NCI-H2196 (cell line): ENCODE measurements at regions not wholly inside any gene's neighbourhood (a gene's known extent, or its start where the extent isn't known, plus 50 kb on each side); places are given as distances from the start of the nearest gene placed in this dataset.

Experiments
- DNase-seq: peaks from one replicate; lab custom pipeline; 2025; ENCODE audit not compliant: unreplicated experiment; lab: John Stamatoyannopoulos, UW

DNA sequence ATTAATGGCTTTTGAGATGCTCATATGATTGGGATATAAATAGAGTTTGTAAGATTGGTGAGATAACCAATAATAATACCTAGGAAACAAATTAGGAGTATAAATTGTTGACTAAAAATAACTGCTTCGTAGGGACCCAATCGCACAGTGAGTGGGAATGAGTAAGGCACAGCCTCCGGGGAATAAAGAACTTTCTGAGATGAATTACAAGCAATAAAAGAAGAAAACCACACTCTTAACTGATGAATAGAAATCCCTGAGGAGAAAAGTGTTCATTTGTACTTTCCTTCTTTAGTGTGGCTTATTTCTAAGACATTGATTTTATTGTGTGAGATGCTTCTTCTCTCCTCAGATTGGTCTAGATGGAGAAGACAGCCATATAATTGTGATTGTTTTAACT is 443.4 kb upstream of the PRMT6 start:
- DNase-seq = no peak

DNA sequence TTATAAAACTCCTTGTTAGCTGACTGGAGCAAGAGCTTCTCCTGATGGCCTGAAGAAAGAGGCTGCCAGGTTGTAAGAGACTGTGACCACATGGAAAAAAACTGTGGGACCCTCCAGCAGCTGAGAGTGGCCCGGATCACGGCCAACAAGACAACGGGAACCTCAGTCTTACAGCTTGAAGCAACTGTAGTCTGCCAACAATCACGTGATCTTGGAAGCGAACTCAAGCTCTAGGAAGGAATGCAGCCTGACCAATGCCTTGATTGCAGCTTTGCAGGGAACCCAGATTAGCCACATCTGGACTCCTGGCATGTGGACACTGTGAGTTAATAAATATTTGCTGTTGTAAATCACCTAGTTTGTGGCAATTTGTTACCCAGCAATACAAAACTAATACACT is 442.6 kb upstream of the PRMT6 start:
- no peak for DNase-seq

DNA sequence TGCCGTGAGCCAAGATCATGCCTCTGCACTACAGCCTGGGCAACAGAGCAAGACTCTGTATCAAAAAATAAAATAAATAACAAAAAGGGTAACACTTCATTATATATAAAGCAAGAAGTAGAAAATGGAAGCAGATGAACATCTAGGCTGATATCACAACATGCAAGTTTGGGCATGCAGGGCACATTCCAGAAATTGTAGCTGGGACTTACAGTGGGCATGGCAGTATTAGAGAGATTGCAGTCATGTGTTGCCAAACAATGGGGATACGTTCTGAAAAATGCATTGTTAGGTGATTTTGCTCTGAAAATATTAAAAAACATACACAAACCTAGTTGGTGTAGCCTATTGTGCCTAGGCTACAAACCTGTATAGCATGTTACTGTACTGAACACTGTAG is 441.0 kb upstream of the PRMT6 start:
- no peak for DNase-seq

DNA sequence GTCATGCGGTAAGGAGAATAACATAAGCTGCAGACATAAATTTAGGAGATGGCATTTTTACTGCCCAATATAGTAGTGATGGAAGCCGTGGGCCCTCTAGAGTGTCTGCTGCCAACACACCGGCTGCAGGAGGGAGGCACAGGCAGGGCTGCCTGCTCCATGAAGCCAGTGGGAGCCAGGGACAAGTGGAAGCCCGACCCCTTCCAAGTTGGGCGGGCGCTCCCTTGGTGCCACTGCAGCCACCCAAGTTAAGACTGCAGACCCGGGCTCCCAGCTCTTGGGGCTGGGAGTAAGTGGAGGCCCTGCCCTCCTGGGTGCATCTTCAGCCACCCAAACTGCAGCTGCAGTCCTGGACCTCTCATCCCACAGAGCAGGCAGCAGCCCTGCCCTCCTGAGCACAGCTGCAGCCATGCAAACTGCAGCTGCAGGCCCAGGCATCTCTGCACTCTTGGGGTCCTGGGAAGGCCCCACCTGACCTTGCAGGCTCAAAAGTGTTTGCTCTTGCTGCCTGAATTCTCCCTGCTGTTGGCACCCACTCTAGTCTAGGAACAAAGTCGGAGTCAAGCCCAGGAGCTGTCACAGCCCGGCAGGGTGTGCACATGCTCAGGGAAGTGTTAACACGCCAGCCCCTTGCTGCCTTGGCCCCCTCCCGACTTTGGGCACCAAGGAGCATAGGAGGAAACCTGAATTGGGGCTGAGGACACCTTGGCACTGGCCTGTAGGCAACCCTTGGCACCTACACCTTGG is 437.2 kb upstream of the PRMT6 start:
- DNase-seq = no peak

DNA sequence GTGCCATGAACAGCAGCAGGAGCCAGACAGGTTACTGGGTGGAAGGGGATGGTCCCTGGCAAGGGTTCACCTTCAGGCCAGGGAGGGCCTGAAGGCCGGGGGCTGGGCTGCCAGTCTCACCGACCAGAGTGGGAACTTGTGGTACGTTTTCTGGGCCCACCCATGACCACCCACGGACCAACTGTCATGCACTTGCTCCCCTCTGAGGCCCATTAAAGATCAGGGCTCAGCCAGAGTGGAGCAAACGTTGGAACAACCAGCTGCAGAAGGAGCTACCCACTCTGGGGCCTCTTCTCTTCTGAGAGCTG is 436.7 kb upstream of the PRMT6 start:
- DNase-seq = no peak

DNA sequence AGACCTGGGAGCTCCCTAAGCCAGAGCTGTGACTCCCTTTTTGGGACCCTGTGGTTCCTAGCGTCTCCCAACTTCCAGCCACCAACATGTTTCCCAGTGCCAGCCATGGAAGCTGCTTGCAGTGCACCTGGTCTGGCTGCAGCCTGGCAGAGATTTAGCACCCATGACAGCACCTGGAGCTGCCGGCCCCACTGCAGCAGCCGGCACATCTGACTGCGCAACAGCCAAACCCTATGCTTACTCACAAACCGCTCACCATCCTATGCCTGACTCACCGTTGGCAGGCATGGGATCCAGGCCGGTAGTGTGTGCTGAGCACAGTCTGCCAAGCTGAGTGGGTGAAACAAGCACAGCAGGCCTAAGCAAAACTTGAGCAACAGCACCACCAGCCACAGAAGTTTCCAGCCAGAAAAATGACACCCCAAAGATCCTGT is 435.9 kb upstream of the PRMT6 start:
- no peak for DNase-seq

DNA sequence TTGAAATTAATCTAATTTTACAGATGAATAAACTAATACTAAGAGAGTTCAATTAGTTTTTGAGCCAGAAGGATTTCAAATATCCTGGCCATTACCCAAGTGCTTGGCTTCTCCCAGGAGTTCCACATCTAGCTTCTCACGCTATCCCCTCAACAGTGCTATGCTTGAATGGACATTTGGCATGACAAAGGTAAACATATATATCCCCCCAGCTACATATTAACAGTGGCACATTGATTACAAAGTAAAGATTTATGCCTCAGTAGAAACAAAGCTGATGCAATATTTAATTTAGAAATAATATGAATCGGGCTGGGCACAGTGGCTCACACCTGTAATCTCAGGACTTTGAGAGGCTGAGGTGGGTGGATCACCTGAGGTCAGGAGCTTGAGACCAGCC is 434.6 kb upstream of the PRMT6 start:
- DNase-seq = no peak

DNA sequence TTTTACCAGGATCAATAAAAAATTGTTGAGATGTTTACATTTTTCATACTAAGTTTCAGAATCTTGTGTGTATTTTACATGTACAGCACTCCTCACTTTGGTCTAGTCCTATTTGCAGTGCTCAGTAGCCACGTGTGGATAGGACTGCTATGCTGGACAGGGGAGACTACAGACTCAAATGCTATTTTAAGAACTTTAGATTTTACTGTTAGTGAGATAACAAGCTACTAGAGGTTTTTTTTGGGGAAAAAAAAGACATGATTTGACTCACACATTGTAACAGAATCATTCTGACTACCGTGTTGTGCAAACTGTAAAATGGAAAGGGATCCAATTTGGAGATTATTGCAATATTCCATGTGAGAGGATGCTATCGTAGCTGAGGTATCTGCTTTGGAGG is 418.9 kb upstream of the PRMT6 start:
- DNase-seq = no peak

DNA sequence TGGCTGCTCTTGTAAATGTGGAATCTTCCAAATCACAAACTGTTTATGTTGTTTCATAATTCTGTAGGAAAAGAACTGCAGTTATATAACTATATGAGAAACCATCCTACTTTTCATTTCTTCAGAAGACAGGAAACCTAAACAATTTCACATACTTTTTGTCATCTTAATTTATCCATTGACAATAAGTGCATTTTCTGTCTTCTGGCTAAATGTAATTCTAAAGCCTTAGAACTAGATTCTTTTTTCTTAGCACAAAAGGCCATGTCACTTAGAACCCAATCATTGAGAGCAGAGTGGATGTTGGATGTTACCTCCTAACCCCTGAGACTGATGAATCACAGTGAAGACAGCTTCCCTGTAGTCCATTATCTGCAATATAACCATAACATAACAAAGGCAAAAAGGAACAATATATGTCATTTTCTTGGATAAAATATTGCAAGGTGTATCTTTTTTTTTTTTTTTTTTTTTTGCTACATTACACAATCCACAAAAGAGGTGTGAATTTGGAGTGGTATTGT is 410.2 kb upstream of the PRMT6 start:
- no peak for DNase-seq

DNA sequence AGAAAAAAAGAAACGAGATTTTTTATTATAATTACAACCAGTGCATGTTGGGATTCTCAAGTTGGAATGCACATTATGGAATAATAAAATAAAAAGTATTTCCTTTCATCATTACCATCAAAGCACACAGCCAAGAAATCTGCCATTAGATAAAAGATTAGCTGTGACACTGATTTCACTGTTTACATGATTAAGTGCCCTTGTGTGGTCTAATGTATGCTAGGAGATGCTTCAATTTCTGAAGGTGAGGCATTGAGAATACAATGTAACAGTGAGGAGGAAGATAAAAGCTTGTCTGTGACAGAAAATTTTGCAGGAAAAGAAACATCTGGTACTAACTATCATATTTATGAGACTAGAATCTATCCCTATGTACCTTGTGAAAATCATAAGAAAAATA is 409.7 kb upstream of the PRMT6 start:
- no peak for DNase-seq

DNA sequence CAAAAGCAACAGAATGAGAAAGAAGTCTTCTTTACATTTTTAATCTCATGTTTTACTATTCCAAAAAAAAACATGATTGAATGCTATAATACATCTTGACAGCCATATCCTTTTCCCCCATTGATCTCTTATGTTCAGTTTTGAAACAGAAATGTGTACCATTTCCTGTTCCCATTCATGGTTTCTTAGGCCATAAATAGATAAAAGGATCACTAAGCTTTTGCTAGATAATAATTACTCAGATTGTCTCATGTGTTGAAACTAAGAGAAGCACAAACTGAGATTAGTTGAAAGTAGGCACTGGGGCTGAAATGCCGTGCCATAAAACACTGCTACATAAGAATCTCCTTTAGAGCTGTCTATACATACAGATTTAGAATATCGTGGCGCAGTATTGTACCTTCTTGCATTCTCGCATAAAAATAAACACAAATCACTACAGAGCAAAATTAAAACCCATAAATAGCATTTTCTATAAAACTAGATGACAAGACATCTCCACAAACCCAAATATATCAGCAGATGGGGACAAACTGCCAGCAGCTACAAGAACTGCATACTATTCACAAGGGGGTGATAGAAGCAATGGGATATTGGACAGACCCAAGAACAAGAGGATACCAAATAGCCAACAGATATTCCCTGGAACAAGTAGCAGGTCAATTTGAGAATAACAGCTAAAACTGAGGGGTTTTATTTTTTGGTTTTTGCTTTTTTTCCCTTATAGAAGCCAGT is 405.3 kb upstream of the PRMT6 start:
- DNase-seq = no peak

DNA sequence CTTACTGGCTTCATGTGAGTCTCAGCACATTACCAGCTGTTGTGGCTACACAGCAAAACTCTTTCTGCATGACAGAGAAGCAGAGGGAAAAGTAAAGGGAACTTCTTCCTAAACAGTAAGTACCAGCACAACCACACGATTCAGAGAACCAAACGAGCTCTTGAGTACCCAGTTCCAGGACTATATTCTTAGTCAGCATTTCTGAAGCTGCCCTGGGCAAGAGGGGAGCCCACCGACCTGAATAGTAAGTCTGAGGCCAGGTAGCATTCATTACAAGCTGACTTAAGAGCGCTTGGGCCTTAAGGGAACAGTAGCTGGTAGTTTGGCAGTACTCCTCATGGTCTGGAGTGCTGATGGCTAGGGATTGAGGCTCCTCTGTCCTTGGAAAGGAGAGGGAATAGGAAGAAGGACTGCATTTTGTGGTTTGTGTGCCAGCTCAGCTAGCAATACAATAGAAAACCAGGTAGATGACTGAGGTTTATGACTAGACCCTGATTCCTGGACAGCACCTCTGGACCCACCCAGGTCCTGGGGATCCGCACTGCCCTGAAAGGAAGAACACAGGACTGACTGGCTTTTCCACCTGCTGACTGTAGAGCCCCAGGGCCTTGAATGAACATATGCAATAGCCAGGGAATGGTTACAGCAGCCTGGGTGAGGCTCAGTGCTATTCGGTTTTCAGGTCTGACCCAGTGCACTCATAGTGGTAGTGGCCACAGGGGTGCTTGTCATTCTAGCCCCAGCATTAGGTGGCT is 396.8 kb upstream of the PRMT6 start:
- no peak for DNase-seq

DNA sequence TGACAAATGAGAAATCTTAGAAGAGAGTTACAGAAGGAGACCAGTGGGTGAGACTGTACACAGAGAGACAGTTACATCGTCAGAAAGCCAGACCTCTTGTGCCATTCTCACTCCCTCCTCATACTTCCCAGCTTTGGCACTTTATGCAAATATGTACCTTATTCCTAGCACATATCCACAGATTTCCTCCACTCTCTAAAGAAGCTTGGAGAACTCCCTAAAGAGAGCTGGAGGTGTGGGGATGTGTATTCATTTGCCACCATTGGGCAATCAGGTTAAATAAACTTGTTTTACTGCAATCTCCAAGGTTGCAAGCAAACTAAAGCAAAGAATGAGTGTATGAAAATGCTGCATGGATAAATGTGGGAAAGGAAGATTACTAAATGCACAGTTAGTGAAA is 380.9 kb upstream of the PRMT6 start:
- DNase-seq = no peak

DNA sequence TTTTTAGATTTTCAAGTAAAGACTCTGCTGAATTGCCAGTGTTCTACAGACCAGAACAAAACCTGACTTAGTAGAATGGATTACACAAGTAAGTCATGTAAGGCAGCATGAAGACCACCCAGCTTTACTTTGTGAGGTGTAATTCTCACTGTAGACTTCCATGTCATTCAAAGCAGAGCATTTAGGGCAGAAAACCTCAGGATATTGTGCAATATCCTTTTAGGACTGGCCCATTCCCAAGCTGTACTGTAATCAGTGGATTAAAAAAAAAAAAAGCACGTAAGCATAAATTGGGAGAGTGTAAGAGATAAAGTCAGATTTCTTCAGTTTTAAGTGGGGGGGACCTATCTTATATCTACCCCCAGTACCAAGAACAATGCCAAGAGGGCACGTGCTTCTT is 380.5 kb upstream of the PRMT6 start:
- no peak for DNase-seq

DNA sequence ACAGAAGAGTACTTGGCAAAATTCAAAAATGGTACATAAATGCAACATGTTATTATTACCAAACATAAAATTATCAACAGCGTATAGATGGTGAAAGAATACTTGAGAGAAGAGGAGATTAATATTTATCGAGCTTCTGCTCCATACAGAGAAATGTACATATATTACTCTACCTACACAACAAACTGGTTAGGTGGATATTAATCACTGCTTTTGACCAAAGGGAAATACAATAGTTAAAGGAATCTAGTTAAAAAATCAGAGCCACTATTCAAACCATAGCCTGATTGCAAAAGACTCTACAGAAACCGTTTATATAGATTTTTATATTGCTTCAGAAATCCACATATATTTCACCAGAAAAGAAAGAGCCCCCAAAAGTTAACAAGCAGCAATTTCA is 379.3 kb upstream of the PRMT6 start:
- no peak for DNase-seq

DNA sequence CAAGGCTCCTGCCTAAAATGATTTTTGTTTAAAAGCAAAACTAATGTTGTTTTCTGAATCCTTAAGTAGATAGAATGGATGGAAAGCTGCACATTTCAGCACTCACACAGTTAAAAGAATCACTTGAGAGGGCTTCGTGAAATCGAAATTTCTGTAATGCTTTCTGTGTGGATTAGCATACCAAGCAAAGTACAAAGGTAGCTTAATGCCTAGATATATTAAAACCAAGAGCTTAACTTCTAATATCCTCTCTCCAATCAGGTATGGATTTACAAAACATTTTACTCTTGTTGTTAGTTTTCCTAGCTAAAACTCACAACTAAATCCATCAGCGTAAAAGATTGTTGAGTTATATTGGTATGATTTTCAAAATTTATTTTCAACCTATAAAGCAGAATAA is 378.8 kb upstream of the PRMT6 start:
- DNase-seq = no peak

DNA sequence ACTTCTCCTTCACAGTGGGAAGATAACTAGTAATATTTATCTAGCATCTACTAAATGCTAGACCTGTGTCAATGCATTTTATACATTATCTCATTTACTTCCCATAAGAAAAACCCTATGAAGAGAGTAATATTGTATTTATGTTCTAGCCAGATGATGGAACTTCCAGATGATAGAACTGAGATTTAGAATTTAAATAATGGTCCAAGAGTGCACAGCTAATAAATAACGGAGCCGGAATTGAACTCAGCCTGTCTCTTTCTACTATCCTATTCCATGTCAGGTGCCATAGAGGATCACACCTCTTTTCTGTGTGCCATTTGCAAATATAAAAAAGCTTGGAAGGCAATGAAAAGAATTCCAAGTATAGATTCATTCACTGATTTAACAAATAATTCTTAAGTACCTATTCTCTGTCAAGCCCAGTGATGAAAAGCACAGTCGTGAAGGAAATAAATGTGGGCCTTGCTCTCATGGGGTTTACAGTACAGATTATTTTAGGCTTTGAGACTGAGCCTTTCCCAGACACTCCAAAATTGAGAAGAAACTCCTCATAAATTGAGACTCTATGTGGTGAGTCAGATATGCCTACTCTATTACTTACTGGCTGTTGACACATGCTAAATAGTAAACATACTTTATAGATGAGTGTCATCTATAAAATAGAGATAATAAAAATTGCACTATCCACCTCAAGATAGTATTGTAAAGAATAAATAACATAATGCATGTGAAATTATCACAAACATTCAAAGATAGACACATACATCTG is 378.0 kb upstream of the PRMT6 start:
- DNase-seq = no peak

DNA sequence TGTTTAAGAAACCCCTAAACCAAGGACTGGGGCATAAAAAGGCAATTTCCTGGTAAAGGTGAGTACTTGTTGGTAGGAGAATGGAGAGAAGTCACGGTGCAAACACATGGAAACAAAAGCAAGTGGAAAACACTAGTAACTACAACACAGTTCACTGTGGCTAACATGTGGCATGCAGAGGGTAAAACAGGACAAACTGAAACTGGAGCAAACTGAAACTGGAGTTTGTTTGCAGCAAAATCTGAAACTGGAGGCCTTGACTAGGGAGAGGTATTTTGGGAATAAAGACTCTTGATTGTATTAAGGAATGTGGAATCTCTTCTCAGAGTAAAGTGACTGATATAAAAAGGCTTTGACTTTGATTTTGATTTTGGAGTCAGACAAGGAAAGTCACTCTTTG is 376.3 kb upstream of the PRMT6 start:
- no peak for DNase-seq

DNA sequence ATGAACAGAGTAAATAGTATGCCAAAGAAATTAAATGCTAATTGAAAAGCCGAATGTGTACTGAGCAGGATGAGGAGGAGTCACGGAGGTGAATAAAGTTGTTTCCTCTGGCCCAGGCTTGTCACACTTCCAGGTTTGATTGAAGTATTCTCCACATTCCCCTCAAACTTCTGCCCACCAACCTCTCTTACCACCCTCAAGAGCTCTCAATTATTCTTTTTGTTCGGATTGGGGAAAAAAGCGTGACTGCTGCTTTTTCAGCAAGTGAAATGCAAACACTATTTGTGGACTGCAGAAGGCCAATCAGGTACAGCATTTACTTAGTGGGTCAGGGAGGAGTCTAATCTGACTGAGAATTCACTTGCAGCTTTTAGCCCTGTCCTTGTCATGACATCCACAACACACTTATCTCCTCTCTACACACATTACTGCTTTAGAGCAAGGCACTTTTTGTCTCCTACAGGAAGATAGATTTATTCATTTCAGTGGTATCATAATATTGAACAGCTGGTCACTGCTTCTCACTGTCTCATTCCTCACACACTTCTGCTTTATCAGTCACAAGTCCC is 375.6 kb upstream of the PRMT6 start:
- no peak for DNase-seq

DNA sequence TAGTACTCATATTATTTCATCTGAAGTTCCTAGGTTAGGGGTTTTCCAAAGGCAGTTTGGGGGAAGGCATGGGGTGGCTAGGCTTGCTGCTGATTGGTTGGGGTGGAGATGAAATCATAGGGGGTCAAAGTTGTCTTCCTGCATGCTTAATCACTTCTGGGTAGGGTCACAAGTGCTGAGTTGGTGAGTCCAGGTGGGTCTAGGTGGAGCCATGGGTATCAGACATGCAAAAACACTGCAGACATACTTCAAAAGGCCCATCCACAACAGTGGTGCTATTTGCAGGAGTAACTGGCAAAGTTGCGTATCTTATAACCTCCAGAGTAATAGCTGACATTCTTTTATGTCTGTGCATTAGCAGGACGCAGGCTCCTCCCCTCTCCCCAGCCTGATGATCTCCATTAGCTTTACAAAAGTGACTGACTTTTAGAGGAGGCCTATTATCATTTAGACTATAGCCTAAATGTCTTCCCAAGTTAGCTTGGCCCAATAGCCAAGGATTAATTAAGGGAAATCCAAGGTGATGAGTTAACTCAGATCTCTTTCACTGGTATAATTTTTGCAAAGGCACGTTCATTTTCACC is 374.4 kb upstream of the PRMT6 start:
- no peak for DNase-seq

DNA sequence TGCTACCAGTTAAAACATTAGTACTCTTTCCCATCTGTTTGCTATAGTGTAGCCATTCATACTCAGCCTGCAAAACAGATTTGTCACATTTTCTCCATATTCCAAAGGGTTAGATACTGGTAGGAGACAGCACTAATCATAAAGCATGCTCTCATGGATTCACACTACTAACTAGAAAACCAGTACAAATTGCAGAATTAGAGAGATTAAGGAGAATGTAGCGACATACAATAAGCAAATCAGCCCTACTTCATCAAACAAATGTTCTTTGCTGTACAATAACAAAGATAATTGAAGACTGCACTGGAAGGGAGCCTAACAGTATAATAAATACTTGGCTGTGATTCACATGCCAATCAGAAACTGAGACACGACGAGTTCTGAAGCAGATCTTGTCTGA is 368.0 kb upstream of the PRMT6 start:
- DNase-seq = no peak
